ENCODE measurements at regions not wholly inside any gene's neighbourhood (a gene's known extent, or its start where the extent isn't known, plus 50 kb on each side); places are given as distances from the start of the nearest gene placed in this dataset.

- TF ChIP-seq CTCF (IDR thresholded peaks at IDR 0.05) (no peak), MXI1 (IDR thresholded peaks at IDR 0.05; ENCODE audit: low read depth, low read length) (no peak), EP300 (IDR thresholded peaks at IDR 0.05; ENCODE audit: borderline replicate concordance in 1 of 2, low read depth in 1 of 2, low read length in 1 of 2) (no peak), POLR2AphosphoS5 (IDR thresholded peaks at IDR 0.05; ENCODE audit: low read depth, low read length) (no peak), ELF1 (IDR thresholded peaks at IDR 0.05) (no peak), REST (IDR thresholded peaks at IDR 0.05; ENCODE audit: low read depth, low read length) (no peak), TAF1 (IDR thresholded peaks at IDR 0.05; ENCODE audit: borderline replicate concordance, low read depth, low read length) (no peak)
These were observed 185.8 kb downstream of the MZT1 start for GRCh38 chr13:72541674-72542073.

All from SK-N-SH (cell line).